K562 (cell line): ENCODE measurements at regions not wholly inside any gene's neighbourhood (a gene's known extent, or its start where the extent isn't known, plus 50 kb on each side); places are given as distances from the start of the nearest gene placed in this dataset.

Source experiments
- ATAC-seq: fragments of 200-7000 bp; cut with Tn5 transposase; 3 replicates; pipeline ENCODE4 v1.9.1; 2020; ENCODE audit warnings: moderate library complexity
- BruUV-seq: library from RNA; stranded (reverse); fragments of 400-500 nt; replicated peaks from 2 replicates; lab custom pipeline; 2021; lab: Mats Ljungman, UMichigan
- CTCF ChIA-PET: fragments of 300-600 bp; formaldehyde crosslinking; extraction: SDS; loops from one replicate; lab custom pipeline; 2021; ENCODE audit warnings: low intra/inter-chr PET ratio; lab: Yijun Ruan, JAX
- POLR2A ChIA-PET: fragments of 300-600, 350-650 bp; sonication (Branson Sonifier 250); formaldehyde crosslinking; extraction: SDS; loops from one replicate; lab custom pipeline; 2021; ENCODE audit warnings: antibody characterized with exemption, inconsistent platforms; lab: Yijun Ruan, JAX
- DNase-seq, 4 experiments: peaks; one replicate each; pipeline versions ENCODE4 v3.0.0 to v3.0.0-alpha.2; 2011 to 2018; ENCODE audit warnings: low spot score in 3 of 4, mixed read lengths in 3 of 4; ENCODE audit errors: extremely low read depth in 1 of 4
- FAIRE-seq: peaks from 2 replicates; lab custom pipeline; 2011; peaks lifted over from hg19 to GRCh38; lab: Jason Lieb, UNC
- H2AFZ ChIP-seq: 2 replicates; pipeline ENCODE4 v1.6.0; 2011; ENCODE audit warnings: low read depth, low read length, control low read depth, inconsistent platforms
- H3K27ac ChIP-seq: fragments of 200-600 bp; 3 replicates; pipeline ENCODE4 v1.8.0; 2011; ENCODE audit warnings: low read depth, mild to moderate bottlenecking, control low read depth, inconsistent platforms, low read length, moderate library complexity, mixed read lengths; ENCODE audit errors: extremely low read depth
- H3K27me3 ChIP-seq, 2 experiments: fragments of 300-600 bp in 1 of 2; 2 replicates in 1 of 2; 3 replicates in 1 of 2; pipeline versions ENCODE4 v1.6.0 to v1.8.0; 2011; ENCODE audit warnings: inconsistent platforms in 2 of 2, low read length in 2 of 2, mild to moderate bottlenecking in 1 of 2, mixed read lengths in 1 of 2, moderate library complexity in 1 of 2; ENCODE audit not compliant: control insufficient read depth in 2 of 2, insufficient read depth in 2 of 2
- H3K36me3 ChIP-seq: fragments of 300-600 bp; 3 replicates; pipeline ENCODE4 v1.8.0; 2011; ENCODE audit warnings: mild to moderate bottlenecking, low read length, inconsistent platforms; ENCODE audit not compliant: control insufficient read depth, insufficient read depth
- H3K4me1 ChIP-seq, 2 experiments: fragments of 200-600 bp in 1 of 2; replicated peaks in 1 of 2; 2 replicates in 1 of 2; 3 replicates in 1 of 2; pipeline versions ENCODE4 v1.5.1 to v1.8.0; 2011; ENCODE audit warnings: inconsistent platforms in 2 of 2, low read length in 2 of 2, mild to moderate bottlenecking in 1 of 2, mixed read lengths in 1 of 2, moderate library complexity in 1 of 2; ENCODE audit not compliant: control insufficient read depth in 2 of 2, insufficient read depth in 2 of 2
- H3K4me2 ChIP-seq: 2 replicates; pipeline ENCODE4 v1.6.1; 2011; ENCODE audit warnings: low read length, control low read depth, inconsistent platforms, mixed read lengths; ENCODE audit not compliant: insufficient read depth
- H3K4me3 ChIP-seq: fragments of 200-600 bp; sonication (generic), shearing (Covaris generic); 2 replicates; pipeline ENCODE4 v1.5.1; 2016; ENCODE audit warnings: control low read depth, inconsistent platforms
- H3K79me2 ChIP-seq: fragments of 200-600 bp; 3 replicates; pipeline ENCODE4 v1.8.0; 2011; ENCODE audit warnings: low read length, inconsistent platforms; ENCODE audit not compliant: control insufficient read depth, insufficient read depth
- H3K9ac ChIP-seq, 2 experiments: 2 replicates each; pipeline versions ENCODE4 v1.6.0 to v1.6.1; 2011; ENCODE audit warnings: low read depth in 2 of 2, low read length in 2 of 2, control low read depth in 1 of 2, inconsistent platforms in 1 of 2, mild to moderate bottlenecking in 1 of 2, mixed read lengths in 1 of 2; ENCODE audit not compliant: insufficient read depth in 1 of 2
- H3K9me1 ChIP-seq: one replicate; pipeline ENCODE4 v1.6.0; 2011; ENCODE audit warnings: inconsistent platforms, mild to moderate bottlenecking, low read length, moderate library complexity; ENCODE audit not compliant: control insufficient read depth, insufficient read depth
- H3K9me3 ChIP-seq: replicated peaks from 2 replicates; pipeline ENCODE4 v1.5.1; 2011; ENCODE audit warnings: low read depth, low read length, inconsistent platforms; ENCODE audit not compliant: control insufficient read depth, insufficient read depth
- H4K20me1 ChIP-seq: replicated peaks from 2 replicates; pipeline ENCODE4 v1.6.1; 2011; ENCODE audit warnings: low read length, inconsistent platforms, mixed read lengths; ENCODE audit not compliant: control insufficient read depth, insufficient read depth
- ATF6 ChIP-seq: sonication (generic); formaldehyde crosslinking; IDR thresholded peaks from 2 replicates; pipeline ENCODE4 v1.4.0; 2020; ENCODE audit warnings: mild to moderate bottlenecking, missing genetic modification reagents
- FOXJ3 ChIP-seq: sonication (generic); formaldehyde crosslinking; IDR thresholded peaks from 2 replicates; pipeline ENCODE4 v1.4.0; 2020; ENCODE audit warnings: mild to moderate bottlenecking, missing genetic modification reagents
- FOXP1 ChIP-seq: sonication (generic); formaldehyde crosslinking; IDR thresholded peaks from 2 replicates; pipeline ENCODE4 v1.8.0; 2022; ENCODE audit warnings: mild to moderate bottlenecking, missing genetic modification reagents
- HNRNPUL1 ChIP-seq: fragments of 200-400 bp; formaldehyde crosslinking; IDR thresholded peaks from 2 replicates; pipeline ENCODE4 v1.6.1; 2017; ENCODE audit warnings: low read length
- KLF6 ChIP-seq: fragments of 250-450 bp; sonication (Bioruptor Pico); IDR thresholded peaks from 2 replicates; pipeline ENCODE4 v1.4.0; 2020; ENCODE audit warnings: mild to moderate bottlenecking, moderate library complexity, borderline replicate concordance
- MAFG ChIP-seq: fragments of 450-650 bp; conservative IDR thresholded peaks from 2 replicates; pipeline ENCODE4 v1.6.1; 2016; ENCODE audit warnings: missing genetic modification characterization, missing compliant biosample characterization
- MEF2A ChIP-seq: IDR thresholded peaks from 2 replicates; pipeline ENCODE4 v1.6.1; 2011; ENCODE audit warnings: low read depth, mild to moderate bottlenecking, low read length, moderate library complexity; ENCODE audit not compliant: control insufficient read depth
- MYNN ChIP-seq, 2 experiments: sonication (generic); formaldehyde crosslinking in 1 of 2; IDR thresholded peaks; 2 replicates each; pipeline versions ENCODE4 v1.5.0 to v1.6.1; 2016 to 2020; ENCODE audit warnings: antibody characterized with exemption in 1 of 2, missing genetic modification reagents in 1 of 2
- USF1 ChIP-seq: sonication (generic); formaldehyde crosslinking; IDR thresholded peaks from 2 replicates; pipeline ENCODE4 v1.9.0; 2022; ENCODE audit warnings: mild to moderate bottlenecking, missing genetic modification reagents
- ZFP30 ChIP-seq: fragments of 250-450 bp; sonication (Bioruptor Pico); IDR thresholded peaks from 2 replicates; pipeline ENCODE4 v1.8.0; 2022; ENCODE audit warnings: moderate library complexity, mild to moderate bottlenecking, inconsistent platforms, borderline replicate concordance
- ZNF764 ChIP-seq: fragments of 250-450 bp; sonication (Bioruptor Pico); IDR thresholded peaks from 2 replicates; pipeline ENCODE4 v1.4.0; 2020; ENCODE audit warnings: low read depth, mild to moderate bottlenecking, moderate library complexity
- WGBS: fragments of 100-300 bp; shearing (Covaris generic); methylation state at CpG from one replicate; pipeline ENCODE4 v1.1.6; 2016; ENCODE audit warnings: low coverage, mixed read lengths; ENCODE audit not compliant: insufficient coverage; ENCODE audit errors: missing lambda C conversion rate; 5-methylcytosine and 5-hydroxymethylcytosine counted together
- in situ Hi-C: fragments of 300-500 bp; cut with MboI; formaldehyde crosslinking; loops from 4 replicates; pipeline ENCODE4 v1.15.0; 2018; ENCODE audit warnings: inconsistent platforms, mixed read lengths
- intact Hi-C: fragments of 100-400 bp; cut with micrococcal nuclease; formaldehyde crosslinking; loops from 2 replicates; pipeline ENCODE4 v1.14.2; 2022
- TF ChIP-seq, protein P1 (sequence below): fragments of 450-650 bp; IDR thresholded peaks from 2 replicates; pipeline ENCODE4 v1.6.1; 2017; ENCODE audit warnings: mild to moderate bottlenecking, moderate library complexity

DNA sequence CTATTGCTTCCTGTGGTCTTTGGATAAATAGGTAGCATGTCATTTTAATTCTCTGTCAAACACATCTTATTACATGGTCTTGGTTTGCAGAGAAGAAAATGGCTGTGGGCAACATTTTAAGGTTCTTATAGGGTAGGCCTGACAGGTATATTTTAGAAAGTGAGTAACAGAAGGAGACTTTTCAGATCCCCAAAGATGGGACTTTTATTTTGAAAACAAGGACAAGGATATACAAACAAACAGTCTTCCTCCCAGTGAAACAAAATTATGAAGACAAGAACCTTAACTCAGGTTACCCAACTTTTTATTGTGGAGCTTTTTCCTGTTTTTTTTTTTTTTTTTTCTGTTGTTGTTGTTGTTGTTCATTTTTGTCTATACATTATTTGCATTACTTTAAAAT is 916.2 kb downstream of the NTRK3 start:
- Histone ChIP-seq H3K9me3 (no peaks in the 10 kb centered on the region), H3K36me3 (no peaks in the 10 kb centered on the region; the same call in 1 of the 3 replicates), H4K20me1 (no peaks in the 10 kb centered on the region), H3K9me1 (no peaks in the 10 kb centered on the region), H2AFZ (no peak overlapping the region), H3K27me3 (no peaks in the 10 kb centered on the region), H3K79me2 (no peaks in the 10 kb centered on the region), H3K4me2 (no peak overlapping the region), H3K9ac (no peak overlapping the region), H3K27ac (no peak overlapping the region), H3K4me1 (no peaks in the 10 kb centered on the region), H3K4me3 (no peak overlapping the region)
- BruUV-seq = no TSS peak
- no peak for ATAC-seq
- no peak for DNase-seq
- FAIRE-seq = no peak
- in situ Hi-C loops (no loop called here), intact Hi-C loops (no loop called here)
- CTCF ChIA-PET = no interaction called here
- TF ChIP-seq MYNN (IDR thresholded peaks at IDR 0.05) = peak; percentile 97
- peak; percentile 64; the same call in 1 of the 2 replicates for TF ChIP-seq MYNN (CRISPR knock-in tag; IDR thresholded peaks at IDR 0.05)
- TF ChIP-seq MEF2A = no peak
- TF ChIP-seq FOXP1 = no peak
- POLR2A ChIA-PET = no interaction called here

DNA sequence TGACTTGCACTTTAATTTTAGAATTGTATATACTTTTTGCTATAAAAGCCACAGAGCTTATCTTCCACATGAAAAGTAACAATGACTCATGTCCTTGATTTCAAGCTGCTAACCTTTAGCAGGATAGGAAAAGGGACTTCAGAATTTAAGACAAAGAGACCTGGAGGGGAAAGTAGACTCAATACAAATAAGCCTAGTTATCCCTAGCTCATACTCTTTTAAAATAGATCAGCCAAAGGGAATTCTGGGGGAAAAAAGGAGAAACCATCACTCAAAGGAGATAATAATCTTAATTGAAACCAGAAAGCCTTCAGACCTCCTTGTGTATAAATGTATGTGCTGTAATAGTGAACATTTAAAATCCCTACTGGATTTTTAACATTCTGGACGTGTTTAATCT is 930.3 kb downstream of the NTRK3 start:
- no peak overlapping the region for H3K9ac ChIP-seq
- H3K4me3 ChIP-seq = no peak overlapping the region
- DNase-seq (no peak), ATAC-seq (no peak), FAIRE-seq (no peak)
- no peak overlapping the region for H2AFZ ChIP-seq
- intact Hi-C loops = no loop called here
- H3K36me3 ChIP-seq = no peaks in the 10 kb centered on the region
- POLR2A ChIA-PET = no interaction called here
- BruUV-seq = no TSS peak
- no peaks in the 10 kb centered on the region for H3K4me1 ChIP-seq
- H3K9me1 ChIP-seq = no peaks in the 10 kb centered on the region
- no peak overlapping the region for H3K27ac ChIP-seq
- no peaks in the 10 kb centered on the region for H4K20me1 ChIP-seq
- no peaks in the 10 kb centered on the region for H3K79me2 ChIP-seq
- H3K4me2 ChIP-seq = no peak overlapping the region
- in situ Hi-C loops = no loop called here
- CTCF ChIA-PET = no interaction called here
- TF ChIP-seq ZFP30 (CRISPR knock-in tag) (no peak), KLF6 (CRISPR knock-in tag) (no peak), ZNF764 (CRISPR knock-in tag) (no peak), HNRNPUL1 (no peak), MAFG (tag) (no peak), USF1 (CRISPR knock-in tag) (no peak), FOXJ3 (CRISPR knock-in tag) (no peak), ATF6 (CRISPR knock-in tag) (no peak)
- TF ChIP-seq, protein P1, sequence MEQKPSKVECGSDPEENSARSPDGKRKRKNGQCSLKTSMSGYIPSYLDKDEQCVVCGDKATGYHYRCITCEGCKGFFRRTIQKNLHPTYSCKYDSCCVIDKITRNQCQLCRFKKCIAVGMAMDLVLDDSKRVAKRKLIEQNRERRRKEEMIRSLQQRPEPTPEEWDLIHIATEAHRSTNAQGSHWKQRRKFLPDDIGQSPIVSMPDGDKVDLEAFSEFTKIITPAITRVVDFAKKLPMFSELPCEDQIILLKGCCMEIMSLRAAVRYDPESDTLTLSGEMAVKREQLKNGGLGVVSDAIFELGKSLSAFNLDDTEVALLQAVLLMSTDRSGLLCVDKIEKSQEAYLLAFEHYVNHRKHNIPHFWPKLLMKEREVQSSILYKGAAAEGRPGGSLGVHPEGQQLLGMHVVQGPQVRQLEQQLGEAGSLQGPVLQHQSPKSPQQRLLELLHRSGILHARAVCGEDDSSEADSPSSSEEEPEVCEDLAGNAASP = no peak
- no peaks in the 10 kb centered on the region for H3K9me3 ChIP-seq
- 0% methylated on average over 1 of the region's 1 CpG for WGBS
- no peaks in the 10 kb centered on the region for H3K27me3 ChIP-seq
